ENCODE measurements at regions not wholly inside any gene's neighbourhood (a gene's known extent, or its start where the extent isn't known, plus 50 kb on each side); places are given as distances from the start of the nearest gene placed in this dataset.

GRCh38 chr1:5001466-5001865, 347.1 kb downstream of the AJAP1 start:
- peak in 1 of 2 experiments; percentile 1 for DNase-seq
- H3K27me3 ChIP-seq (replicated peaks; ENCODE audit: control insufficient read depth, insufficient read depth, low read length), result no peaks in the 10 kb centered on the region
- no peaks in the 10 kb centered on the region for H3K36me3 Mint-ChIP-seq (ENCODE audit: insufficient read depth, unreplicated experiment)
- no peaks in the 10 kb centered on the region for H3K4me1 Mint-ChIP-seq (ENCODE audit: low read depth, unreplicated experiment)
- BruUV-seq (replicated peaks), result no TSS peak
- H3K4me3 ChIP-seq (ENCODE audit: low read depth, low read length), result no peak overlapping the region
- no peak overlapping the region for H3K27ac Mint-ChIP-seq (ENCODE audit: unreplicated experiment)
- no peak overlapping the region for H3K4me3 Mint-ChIP-seq (ENCODE audit: unreplicated experiment)
- H3K4me1 ChIP-seq, result no peaks in the 10 kb centered on the region
- no peaks in the 10 kb centered on the region for H3K27me3 Mint-ChIP-seq (ENCODE audit: insufficient read depth, unreplicated experiment)
- intact Hi-C loops (cut with micrococcal nuclease; ENCODE audit: unreplicated experiment), result no loop called here
- H3K36me3 ChIP-seq (ENCODE audit: control insufficient read depth, insufficient read depth, low read length), result no peaks in the 10 kb centered on the region
- TF ChIP-seq CTCF (IDR thresholded peaks at IDR 0.05; ENCODE audit: insufficient read depth in 1 of 2, low read depth in 1 of 2, low read length in 1 of 2, severe bottlenecking in 1 of 2, unreplicated experiment in 1 of 2), result no peak
- ChIA-PET CTCF (no interaction called here), POLR2A (no interaction called here)
- no peaks in the 10 kb centered on the region for H3K9me3 ChIP-seq
- peaks cover 18% of the 10 kb centered on the region for H3K9me3 Mint-ChIP-seq (ENCODE audit: unreplicated experiment)

- Mint-ChIP-seq H3K27ac (ENCODE audit: unreplicated experiment) (no peak overlapping the region), H3K4me3 (ENCODE audit: unreplicated experiment) (no peak overlapping the region), H3K9me3 (ENCODE audit: unreplicated experiment) (no peaks in the 10 kb centered on the region), H3K27me3 (ENCODE audit: insufficient read depth, unreplicated experiment) (no peaks in the 10 kb centered on the region), H3K4me1 (ENCODE audit: low read depth, unreplicated experiment) (no peaks in the 10 kb centered on the region), H3K36me3 (ENCODE audit: insufficient read depth, unreplicated experiment) (no peaks in the 10 kb centered on the region)
- BruUV-seq (replicated peaks), result no TSS peak
- Histone ChIP-seq H3K4me1 (no peaks in the 10 kb centered on the region), H3K4me3 (ENCODE audit: low read depth, low read length) (no peak overlapping the region), H3K9me3 (no peaks in the 10 kb centered on the region), H3K27me3 (replicated peaks; ENCODE audit: control insufficient read depth, insufficient read depth, low read length) (no peaks in the 10 kb centered on the region), H3K36me3 (ENCODE audit: control insufficient read depth, insufficient read depth, low read length) (no peaks in the 10 kb centered on the region)
- CTCF ChIA-PET, result no interaction called here
- no peak for DNase-seq
- TF ChIP-seq CTCF (IDR thresholded peaks at IDR 0.05; ENCODE audit: insufficient read depth in 1 of 2, low read depth in 1 of 2, low read length in 1 of 2, severe bottlenecking in 1 of 2, unreplicated experiment in 1 of 2), result no peak
- POLR2A ChIA-PET, result no interaction called here
- intact Hi-C loops (cut with micrococcal nuclease; ENCODE audit: unreplicated experiment), result no loop called here
Measured at GRCh38 chr1:4986306-4986705, 331.9 kb downstream of the AJAP1 start.

GRCh38 chr1:4984841-4985240, 330.4 kb downstream of the AJAP1 start:
- no TSS peak for BruUV-seq (replicated peaks)
- ChIA-PET POLR2A (no interaction called here), CTCF (no interaction called here)
- no peaks in the 10 kb centered on the region for H3K27me3 ChIP-seq (replicated peaks; ENCODE audit: control insufficient read depth, insufficient read depth, low read length)
- H3K4me3 ChIP-seq (ENCODE audit: low read depth, low read length), result no peak overlapping the region
- no peaks in the 10 kb centered on the region for H3K9me3 ChIP-seq
- DNase-seq, result no peak
- H3K4me3 Mint-ChIP-seq (ENCODE audit: unreplicated experiment), result no peak overlapping the region
- no peaks in the 10 kb centered on the region for H3K36me3 Mint-ChIP-seq (ENCODE audit: insufficient read depth, unreplicated experiment)
- H3K4me1 Mint-ChIP-seq (ENCODE audit: low read depth, unreplicated experiment), result no peaks in the 10 kb centered on the region
- H3K27me3 Mint-ChIP-seq (ENCODE audit: insufficient read depth, unreplicated experiment), result no peaks in the 10 kb centered on the region
- no peaks in the 10 kb centered on the region for H3K4me1 ChIP-seq
- H3K9me3 Mint-ChIP-seq (ENCODE audit: unreplicated experiment), result no peaks in the 10 kb centered on the region
- H3K27ac Mint-ChIP-seq (ENCODE audit: unreplicated experiment), result no peak overlapping the region
- H3K36me3 ChIP-seq (ENCODE audit: control insufficient read depth, insufficient read depth, low read length), result no peaks in the 10 kb centered on the region
- intact Hi-C loops (cut with micrococcal nuclease; ENCODE audit: unreplicated experiment), result no loop called here
- TF ChIP-seq CTCF (IDR thresholded peaks at IDR 0.05; ENCODE audit: insufficient read depth in 1 of 2, low read depth in 1 of 2, low read length in 1 of 2, severe bottlenecking in 1 of 2, unreplicated experiment in 1 of 2), result no peak

Data from Caco-2 (cell line).